ENCODE measurements at regions not wholly inside any gene's neighbourhood (a gene's known extent, or its start where the extent isn't known, plus 50 kb on each side); places are given as distances from the start of the nearest gene placed in this dataset.
"Not testable (repeated sequence)": the region's sequence is repeated elsewhere in the genome, so short reads cannot be mapped to it uniquely, and the experiment has no call there.

- not testable (repeated sequence) for DNase-seq
Measured at GRCh38 chr4:27075603-27076002, 215.0 kb downstream of the STIM2 start.

DNA sequence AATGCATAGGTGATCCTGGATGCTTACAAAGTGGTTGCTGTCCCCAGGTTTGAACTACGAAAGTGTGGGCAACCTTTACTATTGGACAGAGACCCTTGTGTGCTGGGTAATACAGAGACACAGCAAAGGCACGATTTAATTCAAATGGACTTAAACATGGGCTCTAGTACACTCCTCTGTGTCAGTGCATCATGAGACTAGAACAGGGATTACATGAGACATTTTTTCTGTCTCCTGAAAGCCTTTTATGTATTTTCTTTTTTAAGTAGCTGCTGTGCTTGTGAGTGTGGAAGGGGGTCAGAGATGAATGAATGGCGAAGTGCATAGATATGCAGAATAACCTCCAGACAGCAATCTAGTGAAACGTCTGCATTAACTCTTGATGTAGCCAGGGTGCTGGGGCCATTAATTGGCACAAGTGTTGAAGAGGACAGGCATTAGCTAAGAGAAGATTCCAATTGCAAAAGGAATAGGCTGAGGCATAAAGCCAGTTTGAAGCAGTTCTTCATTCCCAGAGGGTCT, 218.4 kb downstream of the STIM2 start:
- DNase-seq, result no peak

DNA sequence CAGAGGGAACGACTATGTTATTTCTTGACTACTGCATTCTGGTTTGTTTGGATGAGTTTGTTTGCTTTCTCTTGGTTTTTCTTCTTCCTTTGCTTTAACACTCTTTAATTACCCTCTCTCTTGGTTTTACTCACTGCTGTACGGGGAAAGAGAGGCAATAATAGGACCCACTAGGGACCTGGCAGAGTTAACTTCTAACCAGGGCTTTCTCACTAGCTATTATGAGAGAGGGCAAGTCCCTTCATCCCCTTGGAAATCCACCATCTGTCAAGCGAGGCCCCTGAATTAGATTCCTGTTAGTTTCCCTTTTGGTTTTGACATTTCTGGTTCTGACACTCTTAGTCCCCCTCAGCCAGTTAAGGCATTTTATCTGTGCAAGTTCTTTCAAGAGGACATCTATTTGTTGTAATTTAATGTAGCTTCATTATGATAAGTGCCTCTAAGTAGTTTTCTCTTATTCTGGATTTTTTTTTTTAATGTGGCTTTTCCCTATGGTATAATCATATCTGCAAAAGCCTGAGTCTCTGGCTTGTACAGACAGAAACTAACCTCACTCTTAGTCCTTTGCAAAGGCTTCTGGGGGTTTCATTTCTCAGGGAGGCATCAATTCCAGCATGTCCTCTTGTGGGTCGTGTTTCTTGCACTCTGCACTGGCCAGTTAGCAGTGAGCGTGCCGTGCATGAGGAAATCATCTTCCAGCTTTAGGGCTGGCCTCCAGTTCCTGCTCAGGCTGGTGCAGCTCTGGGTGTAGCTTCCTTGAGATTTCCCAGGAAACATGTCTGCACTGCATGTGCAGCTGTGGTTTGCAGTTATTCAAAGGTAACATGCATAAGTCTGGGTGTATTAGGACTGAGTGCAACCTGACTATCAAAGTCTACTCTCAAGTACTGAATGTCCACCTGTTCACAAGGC, 221.3 kb downstream of the STIM2 start:
- DNase-seq, result no peak

DNA sequence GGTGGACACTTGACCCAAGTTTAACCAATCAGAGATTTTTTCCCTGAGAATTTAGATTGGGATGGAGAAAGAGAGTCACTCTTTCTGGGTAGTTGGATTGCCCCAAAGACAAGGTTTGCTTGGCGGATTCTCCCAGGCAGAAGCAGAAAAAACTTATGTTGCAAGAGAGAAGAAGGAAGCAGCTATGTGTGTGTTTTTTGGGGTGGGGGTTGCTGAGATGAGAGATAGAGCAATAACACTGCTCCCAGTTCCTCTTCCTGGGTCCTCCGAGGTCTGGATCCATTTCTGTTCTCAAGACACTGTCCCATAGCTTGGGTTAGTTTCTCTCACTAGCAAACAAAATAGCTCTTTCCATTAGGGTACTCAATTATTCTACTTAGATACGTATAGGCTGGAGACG, 222.1 kb downstream of the STIM2 start:
- DNase-seq, result no peak

DNA sequence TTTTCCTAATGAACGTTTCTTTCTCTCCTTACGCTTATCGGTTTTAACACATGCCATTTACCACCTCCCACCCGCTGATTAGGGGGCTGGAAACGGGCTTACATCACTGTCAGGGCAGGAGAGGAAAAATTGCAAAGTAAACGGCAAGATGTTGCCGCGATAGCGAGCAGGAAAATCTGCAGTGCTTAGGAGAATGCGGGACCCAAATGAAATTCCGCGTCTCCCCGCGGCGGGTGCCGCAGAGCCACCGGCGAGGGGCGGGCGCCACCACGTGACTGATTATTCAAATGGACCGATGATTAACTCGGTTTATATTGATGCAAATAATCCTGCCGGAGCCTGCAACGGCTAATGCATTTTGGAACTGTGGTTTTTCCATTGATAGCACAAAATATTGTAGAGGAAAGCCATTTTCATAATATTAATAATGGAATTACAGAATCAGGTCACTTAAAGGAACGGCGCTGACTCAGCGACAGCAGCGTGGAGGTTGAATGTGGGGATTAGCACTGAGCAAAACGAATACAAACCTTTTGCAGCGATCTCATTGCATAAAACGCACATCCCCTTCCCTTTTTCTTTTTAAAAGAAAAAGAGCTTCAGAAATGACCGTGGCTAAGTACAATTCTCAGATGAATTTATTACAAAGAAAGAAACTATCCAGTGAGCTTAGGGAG, 224.2 kb downstream of the STIM2 start:
- DNase-seq, result peak; percentile 41

GRCh38 chr4:27085396-27085795, 224.8 kb downstream of the STIM2 start:
- no peak for DNase-seq

DNA sequence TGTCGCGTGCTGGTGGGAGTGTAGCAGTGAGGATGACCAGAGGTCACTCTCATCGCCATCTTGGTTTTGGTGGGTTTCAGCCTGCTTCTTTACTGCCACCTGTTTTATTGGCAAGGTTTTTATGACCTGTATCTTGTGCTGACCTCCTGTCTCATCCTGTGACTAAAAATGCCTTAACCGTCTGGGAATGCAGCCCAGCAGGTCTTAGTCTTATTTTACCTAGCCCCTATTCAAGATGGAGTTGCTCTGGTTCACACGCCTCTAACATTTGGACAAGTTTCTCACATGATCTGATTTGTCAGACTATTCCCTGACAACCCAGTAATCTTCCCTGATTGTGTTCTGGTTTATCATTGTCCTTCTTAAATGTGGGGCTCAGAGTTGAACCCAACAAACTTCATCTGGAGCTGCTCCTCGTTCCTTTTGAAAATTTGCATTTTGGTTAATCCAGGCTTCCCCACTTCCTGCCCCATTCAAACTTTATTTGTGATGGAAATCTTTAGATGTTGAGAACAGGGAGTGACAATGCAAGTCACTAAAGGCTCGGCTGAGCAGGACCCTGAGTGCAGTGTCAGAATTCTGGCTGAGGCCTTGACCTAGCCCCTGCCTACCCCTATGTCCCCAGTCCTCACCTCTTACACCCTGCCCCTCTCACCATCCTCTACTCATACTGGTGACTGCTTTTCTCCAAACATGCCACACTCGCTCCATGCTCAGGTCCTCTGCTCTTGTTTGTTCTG, 226.8 kb downstream of the STIM2 start:
- DNase-seq, result no peak

- no peak for DNase-seq
Measured at GRCh38 chr4:27088491-27088890, 227.8 kb downstream of the STIM2 start.

GRCh38 chr4:27089186-27089585, 228.5 kb downstream of the STIM2 start:
- DNase-seq, result no peak

DNA sequence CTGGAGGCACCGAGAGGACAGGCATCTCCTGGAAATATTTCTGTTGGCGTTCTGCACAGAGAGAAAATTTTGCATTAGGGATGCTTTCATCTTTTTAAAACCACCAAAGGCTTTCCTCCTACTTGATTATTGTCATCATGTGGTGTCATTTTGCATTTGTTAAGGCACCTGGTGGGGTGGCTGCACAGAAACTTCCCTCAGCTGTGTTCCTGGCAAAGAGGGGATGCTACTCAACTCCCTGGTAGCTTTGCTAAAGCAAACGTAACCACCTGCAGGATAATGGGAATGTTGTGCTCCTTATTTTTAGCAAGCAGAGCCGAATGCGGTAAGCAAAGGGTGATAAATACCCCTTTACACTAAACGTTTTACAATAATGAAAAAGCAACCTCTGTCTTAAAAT, 229.8 kb downstream of the STIM2 start:
- no peak for DNase-seq

- DNase-seq, result no peak
Measured at GRCh38 chr4:27094224-27094623, 233.6 kb downstream of the STIM2 start.

- DNase-seq, result peak; percentile 64
Measured at GRCh38 chr4:27094783-27095182, 234.1 kb downstream of the STIM2 start.

DNA sequence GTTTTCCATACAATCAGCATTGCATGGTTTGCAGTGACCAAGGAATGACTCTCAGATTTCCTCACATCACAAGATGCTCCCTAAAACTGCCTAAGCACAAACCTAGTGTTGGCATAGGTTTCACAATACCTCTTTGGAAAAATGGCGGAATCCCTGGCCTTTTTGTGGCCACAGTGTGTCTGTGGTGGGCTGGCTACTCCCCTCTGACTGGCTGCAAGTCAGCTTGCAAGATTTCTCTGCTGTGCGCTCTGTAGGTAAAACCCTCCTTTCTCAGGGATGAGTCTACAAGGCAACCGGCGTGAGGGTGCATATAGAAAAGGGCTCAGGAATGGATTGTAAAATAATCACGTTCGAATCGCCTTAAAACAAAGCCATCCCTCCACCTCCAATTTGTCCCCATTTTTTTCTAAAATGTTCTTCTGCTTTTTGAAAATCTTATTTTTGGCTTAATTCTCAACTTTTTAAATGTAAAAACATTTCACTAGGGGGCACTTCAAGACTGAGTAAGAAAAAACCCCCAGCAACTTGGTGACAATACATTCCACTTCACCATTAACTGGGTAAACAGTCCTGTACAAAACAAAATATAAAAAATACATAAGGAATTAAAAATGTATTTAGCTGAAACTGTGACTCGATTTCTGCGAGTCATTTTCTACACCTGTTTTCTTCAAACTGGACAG, 235.6 kb downstream of the STIM2 start:
- no peak for DNase-seq

DNA sequence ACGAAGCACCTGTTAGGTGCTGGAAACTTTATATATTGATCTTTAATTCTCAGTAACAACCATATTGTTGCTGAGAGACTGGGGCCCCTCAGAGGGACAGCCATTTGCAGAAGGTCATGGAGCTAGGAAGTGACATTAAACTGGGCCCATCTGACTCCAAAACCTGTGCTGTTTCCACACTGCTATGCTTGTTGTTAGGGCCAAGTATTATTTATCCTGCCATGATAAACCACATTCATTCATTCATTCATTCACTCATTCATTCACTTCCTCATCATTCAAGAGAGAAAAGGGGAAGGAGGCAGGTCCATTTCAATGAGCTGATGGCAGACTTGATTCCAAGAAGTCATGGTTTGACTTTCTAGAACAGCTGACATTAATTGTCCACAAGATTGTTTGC, 237.4 kb downstream of the STIM2 start:
- no peak for DNase-seq

DNA sequence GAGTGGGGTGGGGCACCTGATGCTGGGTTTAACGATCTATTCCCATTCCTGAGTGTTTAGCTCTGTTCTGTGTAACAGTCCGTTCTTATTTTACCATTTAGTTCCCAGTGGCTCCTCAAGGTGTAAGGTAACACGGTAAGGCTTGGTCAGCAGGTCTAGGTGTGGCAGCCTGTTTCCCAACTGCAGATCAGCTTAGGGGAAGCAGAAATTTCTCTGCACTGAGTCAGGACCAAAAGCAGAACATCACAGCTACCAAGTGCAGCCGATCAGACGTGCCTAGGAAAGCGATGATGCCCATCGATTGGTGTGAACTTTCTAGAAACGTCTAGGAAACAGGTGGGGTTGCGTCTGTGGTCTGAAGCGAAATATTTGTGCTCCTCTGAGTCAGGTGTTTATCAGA, 240.1 kb downstream of the STIM2 start:
- no peak for DNase-seq

DNA sequence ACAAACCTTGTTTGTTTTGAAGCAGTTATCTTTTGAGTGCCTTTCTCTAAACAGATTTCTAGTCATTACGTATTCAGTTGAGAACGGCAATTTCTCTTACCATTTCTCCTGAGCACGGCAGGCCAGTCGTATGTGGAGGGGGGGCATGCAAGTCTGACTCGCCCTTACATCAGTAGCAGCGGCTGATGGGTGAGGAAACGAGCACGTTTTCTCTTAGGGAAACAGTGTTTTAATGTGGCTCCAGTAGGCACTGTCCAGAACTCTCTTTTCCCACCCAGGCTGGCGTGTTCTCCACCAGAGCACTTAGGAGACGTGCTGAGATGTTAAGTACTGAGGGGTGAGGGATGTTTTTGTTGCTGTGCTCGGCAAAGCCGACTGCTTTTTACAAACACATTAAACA, 240.5 kb downstream of the STIM2 start:
- DNase-seq, result no peak

DNA sequence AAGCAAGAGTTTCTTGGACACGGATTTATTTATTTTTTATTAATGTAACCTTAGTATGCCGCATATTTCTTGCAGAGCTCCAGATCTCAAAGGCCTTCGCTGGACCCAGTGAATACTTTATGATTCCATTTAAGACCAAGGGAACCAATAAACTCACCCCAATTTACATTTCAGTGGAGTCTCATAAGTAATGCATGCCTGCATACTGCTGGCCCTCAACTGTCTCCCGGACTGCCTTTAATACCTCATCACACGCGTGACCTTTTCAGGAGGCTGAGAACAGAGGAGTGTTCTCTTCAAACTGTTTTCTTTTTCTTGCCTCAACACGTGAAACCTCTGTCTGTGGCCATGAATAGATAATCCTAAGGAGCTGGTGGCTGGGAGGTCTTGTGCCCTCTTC, 240.9 kb downstream of the STIM2 start:
- DNase-seq, result no peak

GRCh38 chr4:27111627-27112026, 251.0 kb downstream of the STIM2 start:
- no peak for DNase-seq

GRCh38 chr4:27112587-27112986, 251.9 kb downstream of the STIM2 start:
- no peak for DNase-seq

GRCh38 chr4:27115221-27115620, 254.6 kb downstream of the STIM2 start:
- no peak for DNase-seq

DNA sequence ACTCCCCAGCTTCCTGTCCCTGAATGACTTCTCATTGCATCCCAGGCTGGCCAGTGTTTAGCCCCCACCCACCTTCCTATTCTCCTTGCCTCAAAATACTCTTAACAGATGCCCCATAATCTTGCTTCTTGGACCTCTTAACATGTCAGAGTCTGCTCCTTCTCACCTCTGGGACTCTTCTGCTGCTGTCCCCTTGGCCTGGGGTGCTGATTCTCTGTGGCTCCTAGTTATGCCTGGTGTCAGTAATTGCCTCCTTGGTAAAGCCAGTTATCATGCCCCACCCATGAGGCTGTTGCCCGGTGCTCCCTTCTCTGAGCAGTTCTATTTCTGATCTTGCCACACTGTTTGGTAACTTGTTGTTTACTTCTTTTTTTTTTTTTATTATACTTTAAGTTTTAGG, 256.8 kb downstream of the STIM2 start:
- no peak for DNase-seq

- DNase-seq, result no peak
Measured at GRCh38 chr4:27119239-27119638, 258.6 kb downstream of the STIM2 start.
